BE2C (cell line): ENCODE measurements at regions not wholly inside any gene's neighbourhood (a gene's known extent, or its start where the extent isn't known, plus 50 kb on each side); places are given as distances from the start of the nearest gene placed in this dataset.

Experiments
- DNase-seq: peaks from one replicate; pipeline ENCODE4 v3.0.0-alpha.2; 2020
- H3K27me3 ChIP-seq: fragments of 250-450 bp; sonication (Bioruptor Pico); 2 replicates; pipeline ENCODE4 v1.5.1; 2020; ENCODE audit warnings: mild to moderate bottlenecking
- H3K36me3 ChIP-seq: fragments of 250-450 bp; sonication (Bioruptor Pico); 2 replicates; pipeline ENCODE4 v1.5.1; 2020; ENCODE audit warnings: mild to moderate bottlenecking
- H3K4me1 ChIP-seq: fragments of 250-450 bp; sonication (Bioruptor Pico); 2 replicates; pipeline ENCODE4 v1.5.1; 2020
- H3K4me3 ChIP-seq: 2 replicates; pipeline ENCODE4 v1.5.1; 2011; ENCODE audit warnings: low read depth, low read length
- H3K9me3 ChIP-seq: fragments of 250-450 bp; sonication (Bioruptor Pico); 2 replicates; pipeline ENCODE4 v1.5.1; 2020
- TF ChIP-seq, protein P1 (sequence below): IDR thresholded peaks from 2 replicates; pipeline ENCODE4 v1.5.1; 2012; ENCODE audit warnings: mild to moderate bottlenecking, low read depth, low read length

DNA sequence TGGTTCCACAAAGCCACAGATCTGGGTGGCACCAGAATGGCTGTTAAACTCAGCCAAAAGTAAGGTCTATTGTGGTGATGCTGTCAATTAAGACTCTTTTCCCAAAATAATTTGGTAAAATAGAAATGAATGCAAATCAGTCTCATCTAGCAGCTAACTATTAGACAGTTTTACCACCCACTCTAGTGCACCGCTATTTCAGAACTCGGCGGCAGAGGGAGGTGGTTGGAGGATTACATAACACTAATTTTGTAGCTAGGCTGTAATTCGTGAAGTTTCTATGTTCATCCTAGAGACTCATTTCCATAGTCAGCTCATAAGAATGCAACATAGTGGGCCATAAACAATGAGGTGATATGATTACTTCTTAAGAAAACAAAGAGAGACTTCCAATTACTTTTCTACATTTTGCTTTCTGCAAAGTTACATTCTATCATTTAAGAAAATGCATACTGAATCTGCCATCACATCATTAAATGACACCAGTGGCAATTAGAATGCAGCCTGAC lies 413.8 kb downstream of the FBXO15 start:
- DNase-seq, result no peak

DNA sequence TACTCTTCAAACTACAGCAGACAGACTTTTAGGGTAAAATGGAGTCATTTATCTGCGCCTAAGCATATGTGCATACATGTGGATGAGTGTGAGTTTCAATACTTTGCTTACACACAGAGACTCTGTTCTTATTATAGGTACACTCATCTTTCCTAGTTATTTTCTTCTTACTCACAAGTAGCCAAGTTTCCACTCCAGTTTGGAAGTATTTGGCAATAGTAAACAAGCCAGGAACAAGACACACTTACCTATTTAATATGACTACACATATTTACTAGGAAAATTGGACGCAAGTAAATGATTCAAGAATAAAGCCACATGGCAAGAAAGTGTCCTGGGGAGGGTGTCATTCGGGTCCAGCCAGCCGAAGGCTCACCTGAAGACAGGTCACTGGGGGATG lies 414.3 kb downstream of the FBXO15 start:
- Histone ChIP-seq H3K4me1 (no peaks in the 10 kb centered on the region), H3K4me3 (no peak overlapping the region), H3K36me3 (no peaks in the 10 kb centered on the region), H3K27me3 (no peaks in the 10 kb centered on the region), H3K9me3 (no peaks in the 10 kb centered on the region)
- TF ChIP-seq, protein P1, sequence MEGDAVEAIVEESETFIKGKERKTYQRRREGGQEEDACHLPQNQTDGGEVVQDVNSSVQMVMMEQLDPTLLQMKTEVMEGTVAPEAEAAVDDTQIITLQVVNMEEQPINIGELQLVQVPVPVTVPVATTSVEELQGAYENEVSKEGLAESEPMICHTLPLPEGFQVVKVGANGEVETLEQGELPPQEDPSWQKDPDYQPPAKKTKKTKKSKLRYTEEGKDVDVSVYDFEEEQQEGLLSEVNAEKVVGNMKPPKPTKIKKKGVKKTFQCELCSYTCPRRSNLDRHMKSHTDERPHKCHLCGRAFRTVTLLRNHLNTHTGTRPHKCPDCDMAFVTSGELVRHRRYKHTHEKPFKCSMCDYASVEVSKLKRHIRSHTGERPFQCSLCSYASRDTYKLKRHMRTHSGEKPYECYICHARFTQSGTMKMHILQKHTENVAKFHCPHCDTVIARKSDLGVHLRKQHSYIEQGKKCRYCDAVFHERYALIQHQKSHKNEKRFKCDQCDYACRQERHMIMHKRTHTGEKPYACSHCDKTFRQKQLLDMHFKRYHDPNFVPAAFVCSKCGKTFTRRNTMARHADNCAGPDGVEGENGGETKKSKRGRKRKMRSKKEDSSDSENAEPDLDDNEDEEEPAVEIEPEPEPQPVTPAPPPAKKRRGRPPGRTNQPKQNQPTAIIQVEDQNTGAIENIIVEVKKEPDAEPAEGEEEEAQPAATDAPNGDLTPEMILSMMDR, result no peak
- no peak for DNase-seq

More for the DNA sequence above, 413.8 kb downstream of the FBXO15 start:
- TF ChIP-seq, protein P1, result no peak
- no peaks in the 10 kb centered on the region for H3K4me1 ChIP-seq
- no peak overlapping the region for H3K4me3 ChIP-seq
- no peaks in the 10 kb centered on the region for H3K36me3 ChIP-seq
- H3K9me3 ChIP-seq, result no peaks in the 10 kb centered on the region
- no peaks in the 10 kb centered on the region for H3K27me3 ChIP-seq

DNA sequence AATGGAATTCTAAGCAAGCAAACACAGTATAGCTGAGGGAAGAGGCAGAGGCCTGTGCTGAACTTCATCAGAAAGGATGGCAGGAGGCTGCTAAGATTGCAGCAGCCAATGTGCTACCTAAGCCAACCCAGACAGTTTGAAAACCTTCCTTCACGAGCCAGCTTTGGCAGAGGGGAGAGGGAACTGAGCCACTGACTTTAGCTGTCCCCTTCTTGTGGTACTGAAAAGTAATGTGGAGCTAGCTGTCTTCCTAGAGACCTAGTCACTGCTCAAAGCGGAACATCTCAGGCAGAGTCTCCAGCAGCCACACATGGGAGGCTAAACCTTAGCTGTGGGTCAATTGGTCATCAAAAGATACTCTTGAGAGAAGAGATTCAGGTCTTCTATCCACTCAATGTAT lies 419.0 kb downstream of the FBXO15 start:
- H3K4me1 ChIP-seq, result no peaks in the 10 kb centered on the region
- no peaks in the 10 kb centered on the region for H3K9me3 ChIP-seq
- no peaks in the 10 kb centered on the region for H3K36me3 ChIP-seq
- no peak for DNase-seq
- no peak overlapping the region for H3K4me3 ChIP-seq
- H3K27me3 ChIP-seq, result no peaks in the 10 kb centered on the region
- TF ChIP-seq, protein P1, result no peak

DNA sequence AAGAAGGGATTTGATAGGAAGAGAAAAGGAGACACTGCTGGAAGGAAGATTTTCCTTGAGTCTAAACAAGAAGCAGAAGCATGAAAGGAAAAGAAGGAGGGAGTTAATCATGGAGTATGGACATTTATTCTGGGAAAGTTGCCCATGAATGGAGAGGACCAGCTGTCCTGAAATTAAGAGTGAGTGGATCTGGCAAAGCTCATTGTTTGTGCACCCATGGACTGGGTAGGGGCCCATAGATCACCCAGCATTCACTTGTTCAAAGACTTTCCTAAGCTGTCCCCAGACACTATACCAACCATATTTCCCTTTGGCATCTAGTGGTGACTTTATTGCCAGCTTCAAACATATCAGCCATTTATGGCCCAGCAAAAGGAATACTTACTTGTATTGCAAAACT lies 422.7 kb downstream of the FBXO15 start:
- H3K27me3 ChIP-seq, result no peaks in the 10 kb centered on the region
- H3K36me3 ChIP-seq, result no peaks in the 10 kb centered on the region
- H3K9me3 ChIP-seq, result no peaks in the 10 kb centered on the region
- H3K4me3 ChIP-seq, result no peak overlapping the region
- TF ChIP-seq, protein P1, result no peak
- H3K4me1 ChIP-seq, result no peaks in the 10 kb centered on the region
- DNase-seq, result no peak

DNA sequence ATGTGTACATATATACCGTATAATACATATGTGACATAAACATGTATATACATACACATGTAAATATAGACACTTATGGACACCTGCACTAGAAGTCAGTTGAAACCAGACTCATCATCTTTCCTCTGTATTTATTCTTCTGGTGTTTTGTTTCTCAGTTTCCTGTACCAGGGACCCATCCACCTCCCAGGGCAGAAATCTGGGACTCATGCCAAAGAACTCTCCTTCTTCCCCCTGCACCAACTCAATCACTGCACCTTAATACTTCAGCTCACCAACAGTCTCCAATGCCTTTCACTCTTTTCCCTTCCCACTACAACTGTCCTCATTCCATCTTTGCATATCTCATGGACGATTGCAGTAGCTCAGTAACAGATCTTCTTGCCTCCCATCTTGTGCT lies 428.0 kb downstream of the FBXO15 start:
- Histone ChIP-seq H3K9me3 (no peaks in the 10 kb centered on the region), H3K27me3 (no peaks in the 10 kb centered on the region), H3K36me3 (no peaks in the 10 kb centered on the region), H3K4me3 (no peak overlapping the region), H3K4me1 (no peaks in the 10 kb centered on the region)
- no peak for DNase-seq
- TF ChIP-seq, protein P1, result no peak

DNA sequence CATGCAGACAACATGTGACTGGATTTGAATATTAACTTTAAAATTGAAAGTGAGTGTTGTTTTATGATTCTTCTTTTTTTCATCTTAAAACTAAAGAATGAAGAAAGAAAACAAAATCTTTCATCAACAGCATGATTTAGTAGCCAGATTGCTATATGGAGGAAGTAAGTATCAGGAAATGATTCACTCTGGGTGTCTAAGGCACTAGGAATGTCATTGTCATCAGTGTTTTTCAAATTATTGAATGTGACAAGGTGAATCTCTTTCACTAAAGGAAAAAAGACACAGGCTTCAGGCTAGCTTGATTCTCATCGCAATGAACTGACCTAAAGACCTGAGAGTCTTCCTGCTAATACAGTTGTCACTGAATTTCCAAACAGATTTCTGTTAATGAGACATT lies 430.1 kb downstream of the FBXO15 start:
- Histone ChIP-seq H3K36me3 (no peaks in the 10 kb centered on the region), H3K27me3 (no peaks in the 10 kb centered on the region), H3K4me3 (no peak overlapping the region), H3K4me1 (no peaks in the 10 kb centered on the region), H3K9me3 (no peaks in the 10 kb centered on the region)
- DNase-seq, result no peak
- TF ChIP-seq, protein P1, result no peak
